ENCODE measurements at regions not wholly inside any gene's neighbourhood (a gene's known extent, or its start where the extent isn't known, plus 50 kb on each side); places are given as distances from the start of the nearest gene placed in this dataset.

DNA sequence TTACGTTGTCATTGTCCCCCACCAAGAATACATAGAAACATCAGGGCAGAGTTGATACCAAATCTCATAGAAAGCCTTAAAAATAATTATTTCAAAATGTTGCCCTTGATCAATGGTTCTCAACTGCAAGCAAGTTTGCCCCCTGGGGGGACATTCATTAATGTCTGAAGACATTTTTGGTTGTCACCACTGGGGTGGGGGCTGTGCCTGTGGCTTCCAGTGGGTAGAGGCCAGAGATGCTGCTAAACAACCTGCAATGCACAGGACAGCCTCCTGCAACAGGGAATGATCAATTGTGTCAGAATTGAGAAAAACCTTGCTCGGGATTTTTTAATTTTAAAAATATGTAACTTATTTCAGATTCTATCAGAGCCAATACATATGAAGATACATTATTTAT, 130.6 kb upstream of the DOK5 start (continued):
- no peak for TF ChIP-seq STAG1 (CRISPR knock-in tag; IDR thresholded peaks at IDR 0.05)

DNA sequence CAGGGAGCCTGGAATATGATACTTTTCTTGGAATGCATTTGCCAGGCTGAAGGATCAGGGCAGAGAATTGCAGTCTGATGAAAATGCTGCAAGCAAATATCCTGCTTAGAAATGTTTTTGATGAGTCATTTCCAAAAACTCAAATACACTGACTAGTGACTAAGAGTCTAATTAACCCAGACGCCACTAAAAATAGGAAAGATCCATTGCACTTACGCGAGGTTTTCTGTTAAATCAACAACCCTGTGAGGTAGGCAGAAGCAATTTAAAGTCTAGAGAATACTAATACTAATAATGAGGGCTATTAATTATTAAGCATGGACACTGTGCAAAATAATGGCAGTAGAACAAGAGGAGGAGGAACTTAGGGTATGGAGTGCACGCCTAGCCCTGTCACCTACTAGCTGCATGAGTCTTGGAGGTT, 130.1 kb upstream of the DOK5 start:
- in situ Hi-C loops (cut with HindIII; ENCODE audit: extremely low pct_ligation_motif_present, low pct_unique_long_range_greater_than_20kb) (no loop called here), intact Hi-C loops (cut with micrococcal nuclease; ENCODE audit: unreplicated experiment) (no loop called here)
- peaks cover 6% of the 10 kb centered on the region for H3K4me1 ChIP-seq (ENCODE audit: insufficient read depth, low read length)
- no peaks in the 10 kb centered on the region for H3K79me2 ChIP-seq (ENCODE audit: insufficient read depth, low read length)
- WGBS (ENCODE audit: low lambda C conversion rate): 1% methylated on average over 4 of the region's 4 CpGs
- no peak overlapping the region for H3K9ac ChIP-seq (ENCODE audit: insufficient read depth, low read depth, low read length)
- H3K9me3 ChIP-seq (ENCODE audit: low read length): no peaks in the 10 kb centered on the region
- ChIA-PET CTCF (ENCODE audit: low intra/inter-chr PET ratio, low total read pairs) (no interaction called here), POLR2A (no interaction called here)
- no peak overlapping the region for H3K4me3 ChIP-seq (replicated peaks in 1 of 3; ENCODE audit: insufficient read depth in 1 of 3, low read depth in 2 of 3, low read length in 3 of 3)
- H3K36me3 ChIP-seq (replicated peaks in 1 of 2; ENCODE audit: control insufficient read depth in 1 of 2, insufficient read depth in 2 of 2, low read length in 2 of 2): no peaks in the 10 kb centered on the region
- no peaks in the 10 kb centered on the region for H4K20me1 ChIP-seq (ENCODE audit: insufficient read depth, low read length)
- no peak overlapping the region for H3K27ac ChIP-seq (ENCODE audit: extremely low read length, insufficient read depth, low read length)
- H2AFZ ChIP-seq (ENCODE audit: low read length): no peak overlapping the region
- no peaks in the 10 kb centered on the region for H3K27me3 ChIP-seq (ENCODE audit: control insufficient read depth in 1 of 2, insufficient read depth in 2 of 2, low read length in 2 of 2)
- TF ChIP-seq ZNF724P (CRISPR knock-in tag; IDR thresholded peaks at IDR 0.05; ENCODE audit: borderline replicate concordance): no peak
- TF ChIP-seq, protein P1, sequence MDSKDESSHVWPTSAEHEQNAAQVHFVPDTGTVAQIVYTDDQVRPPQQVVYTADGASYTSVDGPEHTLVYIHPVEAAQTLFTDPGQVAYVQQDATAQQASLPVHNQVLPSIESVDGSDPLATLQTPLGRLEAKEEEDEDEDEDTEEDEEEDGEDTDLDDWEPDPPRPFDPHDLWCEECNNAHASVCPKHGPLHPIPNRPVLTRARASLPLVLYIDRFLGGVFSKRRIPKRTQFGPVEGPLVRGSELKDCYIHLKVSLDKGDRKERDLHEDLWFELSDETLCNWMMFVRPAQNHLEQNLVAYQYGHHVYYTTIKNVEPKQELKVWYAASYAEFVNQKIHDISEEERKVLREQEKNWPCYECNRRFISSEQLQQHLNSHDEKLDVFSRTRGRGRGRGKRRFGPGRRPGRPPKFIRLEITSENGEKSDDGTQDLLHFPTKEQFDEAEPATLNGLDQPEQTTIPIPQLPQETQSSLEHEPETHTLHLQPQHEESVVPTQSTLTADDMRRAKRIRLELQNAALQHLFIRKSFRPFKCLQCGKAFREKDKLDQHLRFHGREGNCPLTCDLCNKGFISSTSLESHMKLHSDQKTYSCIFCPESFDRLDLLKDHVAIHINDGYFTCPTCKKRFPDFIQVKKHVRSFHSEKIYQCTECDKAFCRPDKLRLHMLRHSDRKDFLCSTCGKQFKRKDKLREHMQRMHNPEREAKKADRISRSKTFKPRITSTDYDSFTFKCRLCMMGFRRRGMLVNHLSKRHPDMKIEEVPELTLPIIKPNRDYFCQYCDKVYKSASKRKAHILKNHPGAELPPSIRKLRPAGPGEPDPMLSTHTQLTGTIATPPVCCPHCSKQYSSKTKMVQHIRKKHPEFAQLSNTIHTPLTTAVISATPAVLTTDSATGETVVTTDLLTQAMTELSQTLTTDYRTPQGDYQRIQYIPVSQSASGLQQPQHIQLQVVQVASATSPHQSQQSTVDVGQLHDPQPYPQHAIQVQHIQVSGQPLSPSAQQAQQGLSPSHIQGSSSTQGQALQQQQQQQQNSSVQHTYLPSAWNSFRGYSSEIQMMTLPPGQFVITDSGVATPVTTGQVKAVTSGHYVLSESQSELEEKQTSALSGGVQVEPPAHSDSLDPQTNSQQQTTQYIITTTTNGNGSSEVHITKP (CRISPR knock-in tag; IDR thresholded peaks at IDR 0.05; ENCODE audit: low read depth): no peak
- peak; percentile 65; the same call in 1 of the 2 replicates for TF ChIP-seq NFE2L2 (IDR thresholded peaks at IDR 0.05; ENCODE audit: low read length)
- ATAC-seq (no peak), DNase-seq (ENCODE audit: low spot score) (no peak), FAIRE-seq (no peak)
- no TSS peak for BruUV-seq (replicated peaks)
- H3K4me2 ChIP-seq (ENCODE audit: low read depth, low read length): no peak overlapping the region
